HL-60 (cell line): ENCODE measurements at regions not wholly inside any gene's neighbourhood (a gene's known extent, or its start where the extent isn't known, plus 50 kb on each side); places are given as distances from the start of the nearest gene placed in this dataset.

Experiments used
- DNase-seq, 2 experiments: peaks; one replicate each; pipeline ENCODE4 v3.0.0-alpha.2; 2010 to 2020; ENCODE audit warnings: low read depth in 1 of 2, low spot score in 1 of 2
- H3K27ac ChIP-seq: fragments of 250-450 bp; sonication (Bioruptor Pico); replicated peaks from 2 replicates; pipeline ENCODE4 v1.5.1; 2020; ENCODE audit warnings: mild to moderate bottlenecking, moderate library complexity
- H3K27me3 ChIP-seq: fragments of 250-450 bp; sonication (Bioruptor Pico); 2 replicates; pipeline ENCODE4 v1.5.1; 2021; ENCODE audit warnings: mild to moderate bottlenecking, moderate library complexity; ENCODE audit not compliant: insufficient read depth, poor library complexity, severe bottlenecking
- H3K4me3 ChIP-seq: replicated peaks from 2 replicates; pipeline ENCODE4 v1.5.1; 2011; ENCODE audit warnings: mild to moderate bottlenecking, control low read depth, low read length; ENCODE audit not compliant: insufficient read depth
- GABPA ChIP-seq: IDR thresholded peaks from 2 replicates; pipeline ENCODE4 v1.6.1; 2012; ENCODE audit warnings: low read depth
- POLR2AphosphoS5 ChIP-seq: IDR thresholded peaks from 2 replicates; pipeline ENCODE4 v1.6.1; 2012; ENCODE audit warnings: low read depth
- SPI1 ChIP-seq: IDR thresholded peaks from 2 replicates; pipeline ENCODE4 v1.6.1; 2012; ENCODE audit warnings: low read depth, mild to moderate bottlenecking, borderline replicate concordance
- TF ChIP-seq, protein P1 (sequence below): IDR thresholded peaks from one replicate; pipeline ENCODE4 v1.5.1; 2011; ENCODE audit warnings: low read length, control low read depth, inconsistent platforms; ENCODE audit not compliant: insufficient read depth
- TF ChIP-seq, protein P2 (sequence below): IDR thresholded peaks from 2 replicates; pipeline ENCODE4 v1.6.1; 2012; ENCODE audit warnings: low read depth; ENCODE audit not compliant: insufficient replicate concordance

- Histone ChIP-seq H3K27ac (no peak overlapping the region), H3K4me3 (no peak overlapping the region), H3K27me3 (no peaks in the 10 kb centered on the region)
- TF ChIP-seq GABPA (no peak), SPI1 (no peak), POLR2AphosphoS5 (no peak)
- TF ChIP-seq, protein P1, sequence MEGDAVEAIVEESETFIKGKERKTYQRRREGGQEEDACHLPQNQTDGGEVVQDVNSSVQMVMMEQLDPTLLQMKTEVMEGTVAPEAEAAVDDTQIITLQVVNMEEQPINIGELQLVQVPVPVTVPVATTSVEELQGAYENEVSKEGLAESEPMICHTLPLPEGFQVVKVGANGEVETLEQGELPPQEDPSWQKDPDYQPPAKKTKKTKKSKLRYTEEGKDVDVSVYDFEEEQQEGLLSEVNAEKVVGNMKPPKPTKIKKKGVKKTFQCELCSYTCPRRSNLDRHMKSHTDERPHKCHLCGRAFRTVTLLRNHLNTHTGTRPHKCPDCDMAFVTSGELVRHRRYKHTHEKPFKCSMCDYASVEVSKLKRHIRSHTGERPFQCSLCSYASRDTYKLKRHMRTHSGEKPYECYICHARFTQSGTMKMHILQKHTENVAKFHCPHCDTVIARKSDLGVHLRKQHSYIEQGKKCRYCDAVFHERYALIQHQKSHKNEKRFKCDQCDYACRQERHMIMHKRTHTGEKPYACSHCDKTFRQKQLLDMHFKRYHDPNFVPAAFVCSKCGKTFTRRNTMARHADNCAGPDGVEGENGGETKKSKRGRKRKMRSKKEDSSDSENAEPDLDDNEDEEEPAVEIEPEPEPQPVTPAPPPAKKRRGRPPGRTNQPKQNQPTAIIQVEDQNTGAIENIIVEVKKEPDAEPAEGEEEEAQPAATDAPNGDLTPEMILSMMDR: no peak
- TF ChIP-seq, protein P2, sequence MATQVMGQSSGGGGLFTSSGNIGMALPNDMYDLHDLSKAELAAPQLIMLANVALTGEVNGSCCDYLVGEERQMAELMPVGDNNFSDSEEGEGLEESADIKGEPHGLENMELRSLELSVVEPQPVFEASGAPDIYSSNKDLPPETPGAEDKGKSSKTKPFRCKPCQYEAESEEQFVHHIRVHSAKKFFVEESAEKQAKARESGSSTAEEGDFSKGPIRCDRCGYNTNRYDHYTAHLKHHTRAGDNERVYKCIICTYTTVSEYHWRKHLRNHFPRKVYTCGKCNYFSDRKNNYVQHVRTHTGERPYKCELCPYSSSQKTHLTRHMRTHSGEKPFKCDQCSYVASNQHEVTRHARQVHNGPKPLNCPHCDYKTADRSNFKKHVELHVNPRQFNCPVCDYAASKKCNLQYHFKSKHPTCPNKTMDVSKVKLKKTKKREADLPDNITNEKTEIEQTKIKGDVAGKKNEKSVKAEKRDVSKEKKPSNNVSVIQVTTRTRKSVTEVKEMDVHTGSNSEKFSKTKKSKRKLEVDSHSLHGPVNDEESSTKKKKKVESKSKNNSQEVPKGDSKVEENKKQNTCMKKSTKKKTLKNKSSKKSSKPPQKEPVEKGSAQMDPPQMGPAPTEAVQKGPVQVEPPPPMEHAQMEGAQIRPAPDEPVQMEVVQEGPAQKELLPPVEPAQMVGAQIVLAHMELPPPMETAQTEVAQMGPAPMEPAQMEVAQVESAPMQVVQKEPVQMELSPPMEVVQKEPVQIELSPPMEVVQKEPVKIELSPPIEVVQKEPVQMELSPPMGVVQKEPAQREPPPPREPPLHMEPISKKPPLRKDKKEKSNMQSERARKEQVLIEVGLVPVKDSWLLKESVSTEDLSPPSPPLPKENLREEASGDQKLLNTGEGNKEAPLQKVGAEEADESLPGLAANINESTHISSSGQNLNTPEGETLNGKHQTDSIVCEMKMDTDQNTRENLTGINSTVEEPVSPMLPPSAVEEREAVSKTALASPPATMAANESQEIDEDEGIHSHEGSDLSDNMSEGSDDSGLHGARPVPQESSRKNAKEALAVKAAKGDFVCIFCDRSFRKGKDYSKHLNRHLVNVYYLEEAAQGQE: no peak
- no peak for DNase-seq
Measured at GRCh38 chr4:108314900-108315589, 146.3 kb upstream of the LEF1 start.

DNA sequence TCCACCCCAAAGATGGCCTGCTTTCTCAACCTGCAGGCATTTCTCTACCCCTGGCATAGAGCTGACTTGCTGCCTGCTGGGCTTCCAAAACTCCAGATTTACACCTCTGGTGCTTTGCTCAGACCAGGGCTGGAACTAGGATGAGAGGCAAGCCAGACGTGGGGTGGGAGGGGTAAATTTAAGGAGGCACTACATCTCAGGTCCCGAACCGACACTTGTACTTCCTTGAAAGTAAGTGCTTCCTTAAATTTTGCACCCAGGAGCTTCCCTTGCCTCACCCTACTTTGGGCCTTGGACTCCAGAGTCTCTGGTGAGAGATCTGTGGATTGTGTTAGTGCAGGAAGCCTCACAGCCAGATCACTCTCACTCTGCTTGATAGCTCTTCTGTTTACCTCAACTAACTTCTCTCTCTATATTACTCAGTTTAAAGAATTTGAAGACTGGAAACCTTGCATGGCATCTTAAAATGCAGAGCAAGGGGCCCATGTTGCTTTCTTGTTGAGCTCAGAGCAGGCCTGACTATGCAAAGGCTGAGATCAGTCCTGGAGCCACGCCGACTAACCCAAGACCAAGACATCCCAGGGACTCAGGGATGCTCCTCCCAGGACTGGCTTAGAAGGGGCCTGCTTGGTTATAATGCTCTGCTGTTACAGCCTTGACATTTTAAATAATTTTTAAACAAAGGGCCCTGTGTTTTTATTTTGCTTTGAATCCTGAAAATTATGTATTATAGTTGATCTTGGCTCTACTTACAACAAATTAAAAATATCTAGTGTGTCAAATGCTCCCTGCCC, 145.0 kb upstream of the LEF1 start:
- Histone ChIP-seq H3K4me3 (no peak overlapping the region), H3K27me3 (no peaks in the 10 kb centered on the region), H3K27ac (no peak overlapping the region)
- TF ChIP-seq, protein P1: no peak
- no peak for TF ChIP-seq SPI1
- no peak for TF ChIP-seq GABPA
- TF ChIP-seq, protein P2: no peak
- no peak for TF ChIP-seq POLR2AphosphoS5
- no peak for DNase-seq

GRCh38 chr4:108311313-108311712, 142.6 kb upstream of the LEF1 start:
- Histone ChIP-seq H3K4me3 (no peak overlapping the region), H3K27ac (no peak overlapping the region), H3K27me3 (no peaks in the 10 kb centered on the region)
- no peak for DNase-seq
- TF ChIP-seq, protein P2: no peak
- TF ChIP-seq SPI1: no peak
- TF ChIP-seq POLR2AphosphoS5: no peak
- TF ChIP-seq, protein P1: no peak
- no peak for TF ChIP-seq GABPA
